NB4 (cell line): ENCODE measurements at regions not wholly inside any gene's neighbourhood (a gene's known extent, or its start where the extent isn't known, plus 50 kb on each side); places are given as distances from the start of the nearest gene placed in this dataset.

Source experiments
- DNase-seq: peaks from one replicate; pipeline ENCODE4 v3.0.0; 2010; ENCODE audit warnings: low read depth
- H3K4me3 ChIP-seq: one replicate; pipeline ENCODE4 v1.5.1; 2011; ENCODE audit warnings: mild to moderate bottlenecking, low read depth, low read length, moderate library complexity
- CTCF ChIP-seq: IDR thresholded peaks from one replicate; pipeline ENCODE4 v1.5.1; 2012; ENCODE audit warnings: low read depth, low read length
- MAX ChIP-seq: IDR thresholded peaks from 2 replicates; pipeline ENCODE4 v1.6.1; 2011; ENCODE audit warnings: low read depth, low read length
- MYC ChIP-seq: IDR thresholded peaks from 2 replicates; pipeline ENCODE4 v1.6.1; 2011; ENCODE audit warnings: low read depth, low read length
- POLR2A ChIP-seq: IDR thresholded peaks from 2 replicates; pipeline ENCODE4 v1.6.1; 2011; ENCODE audit warnings: mild to moderate bottlenecking; ENCODE audit not compliant: insufficient read length; ENCODE audit errors: extremely low read depth

- TF ChIP-seq POLR2A (no peak), MYC (no peak), MAX (no peak), CTCF (no peak)
- H3K4me3 ChIP-seq: no peak overlapping the region
- DNase-seq: no peak
These were observed 425.1 kb downstream of the TSHZ3 start for GRCh38 chr19:30924069-30924636.

GRCh38 chr19:30923621-30924020 is 425.6 kb downstream of the TSHZ3 start:
- no peak overlapping the region for H3K4me3 ChIP-seq
- TF ChIP-seq POLR2A (no peak), MAX (no peak), CTCF (no peak), MYC (no peak)
- no peak for DNase-seq

GRCh38 chr19:30923096-30923495 is 426.1 kb downstream of the TSHZ3 start:
- no peak overlapping the region for H3K4me3 ChIP-seq
- TF ChIP-seq MYC: no peak
- no peak for TF ChIP-seq MAX
- no peak for TF ChIP-seq POLR2A
- TF ChIP-seq CTCF: no peak
- DNase-seq: no peak

GRCh38 chr19:30920222-30920621 is 429.0 kb downstream of the TSHZ3 start:
- TF ChIP-seq POLR2A (no peak), CTCF (no peak), MAX (no peak), MYC (no peak)
- H3K4me3 ChIP-seq: no peak overlapping the region
- no peak for DNase-seq

GRCh38 chr19:30919737-30920136 is 429.5 kb downstream of the TSHZ3 start:
- TF ChIP-seq POLR2A (no peak), CTCF (no peak), MYC (no peak), MAX (no peak)
- no peak overlapping the region for H3K4me3 ChIP-seq
- no peak for DNase-seq

- no peak for DNase-seq
- TF ChIP-seq CTCF (no peak), MAX (no peak), MYC (no peak), POLR2A (no peak)
- H3K4me3 ChIP-seq: no peak overlapping the region
These were observed 433.0 kb downstream of the TSHZ3 start for GRCh38 chr19:30916238-30916637.
